UCSD-AML1 (cell line): ENCODE measurements at regions not wholly inside any gene's neighbourhood (a gene's known extent, or its start where the extent isn't known, plus 50 kb on each side); places are given as distances from the start of the nearest gene placed in this dataset.

Experiments
- DNase-seq: peaks from one replicate; lab custom pipeline; 2025; ENCODE audit not compliant: unreplicated experiment; lab: John Stamatoyannopoulos, UW

- peak; percentile 47 for DNase-seq
Observed at GRCh38 chr1:199095628-199096027, 456.8 kb downstream of the PTPRC start.

- DNase-seq = no peak
Observed at GRCh38 chr1:199096591-199096990, 457.8 kb downstream of the PTPRC start.

DNA sequence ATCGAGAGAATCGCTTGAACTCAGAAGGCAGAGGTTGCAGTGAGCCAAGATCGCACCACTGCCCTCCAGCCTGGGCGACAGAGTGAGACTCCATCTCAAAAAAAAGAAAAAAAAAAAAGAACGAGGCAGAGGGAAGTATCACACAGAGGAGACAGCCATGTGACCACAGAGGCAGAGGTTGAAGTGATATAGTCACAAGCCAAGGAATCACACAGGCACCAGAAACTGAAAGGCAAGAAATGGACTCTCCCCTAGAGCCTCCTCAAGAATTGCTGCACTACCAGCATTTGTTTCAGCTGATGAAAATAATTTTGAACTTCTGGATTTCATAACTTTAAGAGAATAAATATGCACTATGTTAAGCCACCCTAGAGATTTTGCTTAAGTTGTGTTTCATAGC lies 459.6 kb downstream of the PTPRC start:
- DNase-seq = no peak

- DNase-seq = peak; percentile 4
Observed at GRCh38 chr1:199101139-199101538, 462.3 kb downstream of the PTPRC start.

GRCh38 chr1:199101635-199102034 lies 462.8 kb downstream of the PTPRC start:
- no peak for DNase-seq

DNA sequence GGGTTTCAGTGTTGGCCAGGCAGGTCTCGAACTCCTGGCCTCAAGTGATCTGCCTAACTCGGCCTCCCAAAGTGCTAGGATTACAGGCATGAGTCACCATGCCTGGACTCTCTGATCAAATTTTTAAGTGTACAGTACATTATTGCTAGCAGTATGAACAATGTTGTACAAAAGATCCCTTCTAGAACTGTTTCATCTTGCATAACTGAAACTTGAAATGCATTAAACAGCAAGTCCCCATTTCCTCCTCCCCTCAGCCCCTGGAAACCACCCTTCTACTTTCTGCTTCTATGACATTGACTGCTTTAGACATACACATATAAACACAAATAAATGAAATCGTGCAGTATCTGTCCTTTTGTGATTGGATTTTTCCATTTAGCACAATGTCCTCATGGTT lies 463.4 kb downstream of the PTPRC start:
- no peak for DNase-seq

DNA sequence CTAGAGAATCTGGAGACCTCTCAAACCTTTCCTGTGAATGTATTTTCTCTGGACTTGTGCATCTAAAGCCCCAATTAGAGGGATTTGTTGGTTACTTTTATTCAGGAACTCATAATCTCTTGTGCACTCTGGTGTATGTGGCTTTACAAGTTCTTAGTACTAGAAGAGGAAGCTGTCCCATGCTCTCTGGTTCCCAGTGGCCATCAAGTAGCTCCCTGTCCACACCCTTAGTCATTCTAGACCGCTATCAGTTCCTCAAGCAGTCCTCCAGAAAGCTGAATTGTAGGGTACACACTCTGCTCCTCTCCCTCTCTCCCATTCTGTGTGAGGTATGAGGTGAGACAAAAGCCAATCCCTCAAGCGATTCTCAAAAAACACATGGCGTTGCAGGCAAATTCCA lies 470.3 kb downstream of the PTPRC start:
- no peak for DNase-seq

DNA sequence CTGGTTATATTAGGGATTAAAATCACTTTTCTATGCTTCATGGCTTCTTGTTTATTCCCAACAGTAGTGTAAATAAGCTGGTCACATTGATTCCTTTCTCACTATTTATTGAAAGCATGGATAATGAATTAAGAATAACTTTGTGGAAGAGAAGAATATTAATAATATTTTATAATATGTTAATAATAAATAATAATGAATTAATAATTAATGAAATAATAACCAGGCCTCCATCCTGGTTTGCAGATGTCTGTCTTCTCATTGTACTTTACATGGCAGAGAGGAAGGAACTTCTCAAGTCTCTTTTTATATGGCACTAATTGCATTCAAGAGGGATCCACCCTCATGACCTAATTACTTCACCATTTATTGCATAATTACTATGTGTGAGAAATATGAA lies 473.5 kb downstream of the PTPRC start:
- no peak for DNase-seq

GRCh38 chr1:199113265-199113869 lies 474.5 kb downstream of the PTPRC start:
- DNase-seq = peak; percentile 29

DNA sequence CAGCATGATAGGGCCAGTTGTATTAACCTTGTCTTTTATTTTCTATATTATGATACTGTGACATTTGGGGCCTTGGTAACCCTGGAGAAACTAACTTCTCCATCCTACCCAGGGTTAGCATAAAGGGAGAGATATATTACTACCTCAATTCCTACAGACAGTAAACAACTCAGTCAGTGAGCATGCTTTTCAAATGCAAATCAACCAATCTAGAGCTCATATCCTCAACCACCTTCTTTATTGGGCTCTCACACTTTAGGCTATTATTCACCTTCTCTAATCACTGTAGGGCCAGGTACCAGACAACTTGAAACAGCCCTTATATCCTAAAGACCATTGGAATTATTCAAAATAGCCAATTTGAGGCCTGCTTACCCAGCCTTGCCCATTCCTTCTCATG lies 477.6 kb downstream of the PTPRC start:
- DNase-seq = no peak

DNA sequence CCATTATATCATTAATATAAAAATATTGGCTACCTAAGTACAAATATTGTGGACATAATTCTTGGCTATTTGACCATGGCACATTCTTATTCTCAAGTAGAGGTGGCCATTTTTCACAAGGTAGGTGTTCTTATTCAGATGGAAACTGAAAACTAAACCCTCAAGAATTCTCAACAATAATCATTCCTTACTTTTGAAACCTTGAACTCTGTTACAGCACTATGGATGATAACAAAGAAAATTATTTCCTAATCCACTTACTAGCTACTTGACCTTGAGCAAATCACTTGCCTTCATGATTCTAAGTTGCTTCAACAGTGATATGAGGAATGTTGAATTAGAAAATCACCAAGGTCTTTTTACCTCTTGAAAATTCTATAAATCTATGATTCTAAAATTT lies 482.2 kb downstream of the PTPRC start:
- no peak for DNase-seq

- DNase-seq = no peak
Observed at GRCh38 chr1:199122085-199122484, 483.2 kb downstream of the PTPRC start.

GRCh38 chr1:199122532-199123311 lies 483.9 kb downstream of the PTPRC start:
- DNase-seq = no peak

GRCh38 chr1:199123615-199124014 lies 484.8 kb downstream of the PTPRC start:
- no peak for DNase-seq

DNA sequence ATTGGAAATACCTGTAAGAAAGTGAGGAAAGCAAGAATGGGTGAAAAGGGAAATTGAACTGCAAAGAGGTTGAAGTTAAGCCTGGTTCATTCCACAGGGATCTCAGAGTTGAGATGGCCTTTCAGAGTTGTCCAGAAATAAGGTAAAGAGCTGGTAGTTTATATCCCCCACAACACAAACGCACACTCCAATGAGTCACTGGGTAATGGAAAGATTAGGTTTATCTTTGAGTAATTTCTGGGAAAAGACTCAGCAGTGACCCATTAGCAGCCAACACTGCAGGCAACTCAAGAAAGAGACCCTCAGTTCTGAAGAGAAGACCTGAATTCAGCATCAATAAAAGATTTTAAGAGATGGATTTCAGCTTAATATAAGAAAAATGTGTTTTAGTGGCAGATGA lies 485.5 kb downstream of the PTPRC start:
- DNase-seq = no peak

GRCh38 chr1:199129247-199129646 lies 490.4 kb downstream of the PTPRC start:
- DNase-seq = no peak

DNA sequence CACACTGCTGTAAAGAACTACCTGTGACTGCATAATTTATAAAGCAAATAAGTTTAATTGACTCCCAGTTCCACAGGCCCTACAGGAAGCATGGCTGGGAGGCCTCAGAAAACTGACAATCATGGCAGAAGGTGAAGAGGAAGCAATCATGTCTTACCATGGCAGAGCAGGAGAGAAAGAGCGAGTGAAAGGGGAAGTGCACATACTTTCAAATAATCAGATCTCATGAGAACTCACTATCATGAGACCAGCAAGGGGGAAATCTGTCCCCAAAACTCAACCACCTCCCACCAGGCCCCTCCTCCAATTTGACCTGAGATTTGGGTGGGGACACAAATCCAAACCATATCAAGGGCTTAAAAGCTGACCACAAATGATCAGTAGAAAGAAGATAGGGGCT lies 493.2 kb downstream of the PTPRC start:
- DNase-seq = peak; percentile 4

DNA sequence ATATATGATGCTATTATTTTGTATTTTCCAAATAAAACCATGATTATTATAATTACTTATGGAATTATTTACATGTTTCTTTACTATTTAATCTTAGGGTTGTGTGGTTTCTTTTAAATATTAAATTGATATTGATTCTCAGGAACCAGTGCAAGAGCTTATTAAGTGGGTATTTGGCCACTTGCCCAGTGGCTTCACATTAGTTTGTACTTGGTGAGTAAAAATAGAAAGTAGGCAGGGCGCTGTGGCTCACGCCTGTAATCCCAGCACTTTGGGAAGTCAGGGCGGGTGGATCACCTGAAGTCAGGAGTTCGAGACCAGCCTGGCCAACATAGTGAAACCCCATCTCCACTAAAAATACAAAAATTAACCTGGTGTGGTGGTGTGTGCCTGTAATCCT lies 497.1 kb downstream of the PTPRC start:
- no peak for DNase-seq

GRCh38 chr1:199138061-199138460 lies 499.2 kb downstream of the PTPRC start:
- no peak for DNase-seq

GRCh38 chr1:199149591-199149990 lies 510.8 kb downstream of the PTPRC start:
- no peak for DNase-seq

- DNase-seq = no peak
Observed at GRCh38 chr1:199150756-199151155, 511.9 kb downstream of the PTPRC start.

- no peak for DNase-seq
Observed at GRCh38 chr1:199151634-199152425, 513.0 kb downstream of the PTPRC start.
